ENCODE measurements at regions not wholly inside any gene's neighbourhood (a gene's known extent, or its start where the extent isn't known, plus 50 kb on each side); places are given as distances from the start of the nearest gene placed in this dataset.
"Not testable (repeated sequence)": the region's sequence is repeated elsewhere in the genome, so short reads cannot be mapped to it uniquely, and the experiment has no call there.

DNA sequence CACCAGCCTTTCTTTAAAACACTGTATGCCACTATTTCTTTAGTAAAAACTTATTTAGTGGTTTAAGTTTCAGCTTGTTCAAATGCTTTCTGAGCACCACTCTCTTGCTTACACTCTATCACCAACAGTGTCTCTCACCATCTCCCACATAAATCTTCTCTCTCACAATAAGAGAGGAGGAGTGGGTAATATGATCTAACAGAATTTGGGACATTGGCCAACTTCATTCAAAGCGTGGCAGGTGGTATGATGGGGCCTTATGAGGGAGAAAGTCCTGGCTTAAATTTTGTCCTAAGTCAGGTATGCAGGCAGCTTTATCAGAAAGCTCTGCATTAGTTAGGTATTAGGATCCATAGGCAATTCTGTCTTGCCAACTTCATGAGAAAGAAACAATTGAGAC, 1132.5 kb downstream of the TUSC7 start:
- no peak for DNase-seq (ENCODE audit: low spot score)

DNA sequence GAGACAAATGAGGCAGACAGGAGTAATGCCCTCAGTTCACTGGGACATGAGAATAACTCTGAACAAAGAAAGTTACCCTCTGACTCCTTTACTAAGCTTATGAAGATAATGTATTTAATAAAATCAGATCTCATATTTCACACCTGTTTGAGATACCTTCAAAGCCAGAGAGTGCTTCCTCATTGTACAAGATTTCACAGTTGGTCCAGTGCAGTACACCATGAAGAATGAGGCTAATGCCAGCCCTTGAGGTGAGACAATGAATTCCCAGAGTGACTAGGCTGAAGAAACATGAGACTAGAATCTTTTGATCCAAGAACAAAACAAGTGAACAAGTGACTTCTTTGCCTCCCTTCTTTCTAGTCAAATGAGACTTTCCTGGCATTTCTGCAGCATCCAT, 1133.8 kb downstream of the TUSC7 start:
- no peak for DNase-seq (ENCODE audit: low spot score)

DNA sequence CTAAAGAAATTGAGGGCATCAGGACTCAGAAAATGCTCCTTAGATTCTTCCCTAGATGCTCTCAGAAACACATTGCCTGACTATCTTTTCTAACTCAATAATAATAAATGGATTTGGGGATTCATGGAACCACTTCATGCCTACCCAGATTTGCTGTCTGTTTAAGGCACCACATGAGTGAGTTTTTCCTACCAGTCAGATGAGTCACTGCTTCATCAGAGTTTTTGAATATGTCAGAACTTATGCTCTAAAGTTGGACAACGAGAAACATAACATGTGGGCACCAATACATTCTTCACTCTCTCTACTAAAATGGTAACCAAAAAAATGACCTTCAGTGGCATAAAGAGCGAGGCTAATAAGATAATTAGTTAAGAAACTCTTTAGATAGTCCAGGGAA, 1135.1 kb downstream of the TUSC7 start:
- no peak for DNase-seq (ENCODE audit: low spot score)

DNA sequence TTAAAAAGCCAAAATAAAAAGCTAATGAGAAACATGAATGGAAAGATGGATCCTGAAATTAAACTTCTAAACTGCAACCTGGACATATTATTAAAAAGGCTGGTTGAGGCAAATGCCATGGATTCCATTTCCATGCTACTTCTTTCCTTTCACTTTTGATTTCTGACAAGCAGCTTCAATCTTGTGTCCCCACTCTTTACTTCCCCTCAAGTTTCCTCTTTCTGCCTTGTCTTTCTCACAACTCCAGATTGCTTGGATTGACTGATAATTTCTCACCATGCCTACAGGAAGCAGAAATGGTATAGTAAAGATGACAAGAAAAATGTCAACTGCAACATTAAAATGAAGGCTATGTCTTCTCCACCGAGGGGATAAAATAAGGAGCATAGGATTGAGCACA, 1136.7 kb downstream of the TUSC7 start:
- no peak for DNase-seq (ENCODE audit: low spot score)

DNA sequence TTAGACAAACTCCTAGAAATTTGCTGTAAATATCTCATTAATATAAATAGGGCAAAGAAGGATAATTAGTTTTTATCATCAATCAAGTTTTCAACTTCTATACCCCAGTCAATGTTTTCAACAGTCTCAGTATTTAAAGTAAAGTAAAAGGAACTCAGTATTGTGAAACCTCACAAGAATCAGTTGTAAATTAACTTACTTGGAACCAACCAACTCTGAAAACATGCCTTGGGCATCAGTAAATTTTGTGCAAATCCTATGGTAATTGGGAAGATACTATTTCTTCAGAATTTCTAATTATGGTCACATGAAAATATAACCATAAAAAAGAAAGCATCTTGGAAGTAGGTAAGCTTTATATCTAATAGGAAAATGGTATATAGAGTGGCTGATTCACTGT, 1139.0 kb downstream of the TUSC7 start:
- no peak for DNase-seq (ENCODE audit: low spot score)

DNA sequence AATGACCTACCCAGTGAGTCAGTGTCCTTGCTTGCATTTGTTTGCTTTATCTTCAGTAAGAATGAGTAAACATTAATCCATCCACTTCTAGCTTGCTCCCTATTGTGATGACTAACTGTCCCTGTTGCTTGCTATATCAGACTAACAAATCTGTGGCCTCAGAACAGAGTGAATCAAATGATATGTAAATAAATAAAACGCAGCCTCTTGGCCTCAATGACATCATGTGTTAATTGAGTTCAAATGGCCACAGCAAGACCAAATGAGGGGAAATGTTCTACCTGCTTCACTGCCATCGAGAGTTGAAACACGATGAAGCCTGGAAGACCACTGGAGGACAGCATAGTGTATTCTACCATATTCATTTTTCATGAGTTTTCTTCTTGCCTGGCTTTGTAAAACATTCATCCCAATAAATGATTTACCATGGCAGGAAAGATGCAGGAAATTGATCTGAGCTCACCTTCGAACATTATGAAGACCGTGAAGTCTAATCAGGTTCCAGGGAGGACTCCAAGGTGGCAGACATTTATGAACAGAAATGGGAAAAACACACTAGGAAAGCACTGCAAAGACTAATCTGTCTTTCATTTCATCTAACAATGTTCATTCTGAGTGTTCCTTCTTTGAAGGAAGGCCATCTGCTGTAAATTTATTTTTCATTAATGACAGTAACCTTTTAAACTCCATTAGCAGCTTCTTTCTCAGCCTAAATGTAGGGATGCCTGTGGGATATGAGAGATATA, 1144.5 kb downstream of the TUSC7 start:
- DNase-seq (ENCODE audit: low spot score), result no peak

DNA sequence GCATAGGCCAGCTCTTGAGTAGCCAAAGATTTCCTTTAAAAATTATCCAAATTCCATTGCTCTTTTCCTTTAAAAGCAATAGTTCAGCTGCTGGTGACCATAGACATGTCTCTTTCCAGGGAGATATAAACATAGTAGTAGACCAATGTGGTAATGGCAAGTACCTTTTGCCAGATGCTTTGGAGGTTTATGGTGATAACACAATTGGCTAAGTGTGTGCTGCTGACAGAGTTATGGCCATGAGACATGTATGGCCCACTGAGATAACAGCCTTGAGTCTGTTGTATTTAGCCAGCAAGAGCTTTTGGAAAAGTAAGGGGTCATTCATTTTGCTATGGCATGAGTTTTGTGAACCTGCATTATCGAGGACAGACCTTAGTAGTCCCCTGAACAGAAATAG, 1146.8 kb downstream of the TUSC7 start:
- DNase-seq (ENCODE audit: low spot score), result no peak

DNA sequence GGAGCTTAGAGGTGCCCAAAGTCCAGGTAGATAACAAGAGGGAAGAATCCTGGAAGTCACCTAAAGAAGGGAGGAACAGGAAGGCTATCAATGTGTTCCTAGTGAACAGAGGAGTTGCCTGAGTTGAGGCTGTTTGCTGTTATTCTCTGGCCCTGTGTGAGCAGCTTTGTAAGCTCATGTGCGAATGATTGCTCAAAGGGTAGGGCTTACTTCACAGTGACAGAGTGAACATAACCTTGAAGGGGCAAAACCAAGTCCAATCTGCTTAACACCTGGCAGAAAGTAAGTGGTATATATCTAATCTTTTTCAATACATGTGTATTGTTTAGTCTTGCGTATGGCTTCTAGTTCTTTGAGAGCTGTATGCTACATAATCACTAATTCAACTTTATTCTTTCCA, 1153.6 kb downstream of the TUSC7 start:
- no peak for DNase-seq (ENCODE audit: low spot score)

DNA sequence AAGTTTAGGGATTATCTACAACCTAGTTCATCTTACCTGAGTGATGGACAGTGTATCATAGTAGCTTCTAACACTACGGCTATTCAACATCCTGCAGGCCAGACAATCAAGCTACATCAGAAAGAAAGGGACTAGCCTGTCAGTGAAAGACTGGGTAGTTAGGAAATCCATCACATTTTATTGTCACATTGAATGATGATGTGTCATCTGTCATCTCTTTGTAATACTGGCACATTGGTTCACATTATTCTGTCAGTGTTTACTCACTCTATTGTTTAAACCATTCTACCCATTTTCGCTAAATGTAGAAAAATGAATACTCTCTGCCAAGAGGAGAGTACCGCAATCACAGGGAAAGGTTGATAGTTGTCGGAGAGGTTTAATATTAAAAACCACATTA, 1155.8 kb downstream of the TUSC7 start:
- DNase-seq (ENCODE audit: low spot score), result no peak

DNA sequence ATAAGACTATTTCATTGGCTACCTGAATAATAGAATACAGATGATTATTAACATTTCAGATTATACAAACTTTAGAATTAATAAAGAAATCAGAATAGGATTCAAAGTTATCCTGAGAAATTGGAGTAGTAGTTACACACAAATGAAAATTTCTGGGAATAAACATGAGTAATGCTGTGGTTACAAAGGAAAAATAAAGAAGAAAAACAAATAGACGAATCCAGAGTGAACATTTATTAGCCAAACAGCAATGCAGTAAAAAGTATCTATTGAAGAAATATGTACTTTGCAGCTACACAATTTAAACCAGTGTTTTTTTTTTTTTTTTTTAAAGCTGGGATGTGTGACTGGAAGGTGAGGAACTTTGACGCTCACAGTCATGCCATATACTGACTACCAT, 1159.2 kb downstream of the TUSC7 start:
- DNase-seq (ENCODE audit: low spot score), result no peak

DNA sequence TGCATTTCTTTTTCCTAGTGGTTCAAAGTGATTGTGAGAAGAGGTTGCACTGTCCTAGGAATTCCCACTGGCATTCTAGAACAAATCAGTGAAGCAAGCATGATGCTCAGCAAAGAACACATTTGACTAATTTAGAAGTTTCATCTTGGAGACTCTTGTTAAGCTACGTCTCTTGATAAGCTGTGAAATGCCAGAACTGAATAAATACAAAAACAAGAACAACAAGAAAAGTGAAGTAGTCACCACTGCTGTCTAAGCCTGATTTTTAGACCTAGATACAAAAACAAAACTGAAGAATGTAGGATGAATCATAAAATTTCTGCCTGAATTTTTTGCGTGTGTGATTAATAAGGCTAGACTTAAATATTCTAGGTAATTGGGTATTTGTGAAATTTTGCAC, 1162.4 kb downstream of the TUSC7 start:
- no peak for DNase-seq (ENCODE audit: low spot score)

DNA sequence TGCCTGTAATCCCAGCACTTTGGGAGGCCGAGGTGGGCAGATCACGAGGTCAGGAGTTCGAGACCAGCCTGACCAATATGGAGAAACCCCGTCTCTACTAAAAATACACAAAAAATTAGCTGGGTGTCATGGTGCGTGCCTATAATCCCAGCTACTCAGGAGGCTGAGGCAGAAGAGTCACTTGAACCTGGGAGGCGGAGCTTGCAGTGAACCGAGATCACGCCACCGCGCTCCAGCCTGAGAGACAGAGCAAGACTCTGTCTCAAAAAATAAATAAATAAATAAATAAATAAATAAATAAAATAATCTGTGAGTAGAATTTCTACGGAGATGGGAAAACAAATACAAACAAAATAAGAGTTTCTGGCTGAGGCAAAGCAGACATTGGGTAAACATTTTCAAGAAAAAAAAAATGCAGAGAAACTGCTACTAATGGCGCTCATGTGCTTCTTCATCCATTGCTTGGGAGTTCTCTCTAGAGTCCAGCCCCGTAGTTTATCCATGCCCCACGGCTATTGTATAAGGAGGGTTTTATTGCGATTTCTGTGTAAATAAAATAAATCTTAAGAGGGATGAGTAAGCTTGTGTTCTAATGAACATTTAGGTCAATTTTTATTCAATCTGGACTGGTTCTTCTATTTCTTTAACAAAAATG, 1161.9 kb downstream of the IGSF11 start:
- not testable (repeated sequence) for DNase-seq (ENCODE audit: low spot score)

DNA sequence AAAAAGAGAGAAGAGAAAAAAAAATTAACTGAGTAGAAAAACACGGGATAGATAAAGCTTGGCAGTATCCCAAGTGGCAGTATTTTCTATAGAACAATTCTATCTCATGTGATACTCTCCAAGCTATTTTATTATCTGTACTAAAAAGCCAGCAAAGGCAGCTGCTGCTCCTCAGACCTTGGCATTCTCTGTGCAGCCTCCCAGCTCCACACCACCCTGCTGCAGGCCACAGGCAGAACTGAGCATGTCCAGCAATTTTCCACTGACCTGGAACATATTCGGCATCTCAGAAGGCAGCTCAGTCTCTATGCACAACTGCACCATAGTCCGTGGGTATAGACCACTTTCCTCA, 1161.4 kb downstream of the IGSF11 start:
- no peak for DNase-seq (ENCODE audit: low spot score)

DNA sequence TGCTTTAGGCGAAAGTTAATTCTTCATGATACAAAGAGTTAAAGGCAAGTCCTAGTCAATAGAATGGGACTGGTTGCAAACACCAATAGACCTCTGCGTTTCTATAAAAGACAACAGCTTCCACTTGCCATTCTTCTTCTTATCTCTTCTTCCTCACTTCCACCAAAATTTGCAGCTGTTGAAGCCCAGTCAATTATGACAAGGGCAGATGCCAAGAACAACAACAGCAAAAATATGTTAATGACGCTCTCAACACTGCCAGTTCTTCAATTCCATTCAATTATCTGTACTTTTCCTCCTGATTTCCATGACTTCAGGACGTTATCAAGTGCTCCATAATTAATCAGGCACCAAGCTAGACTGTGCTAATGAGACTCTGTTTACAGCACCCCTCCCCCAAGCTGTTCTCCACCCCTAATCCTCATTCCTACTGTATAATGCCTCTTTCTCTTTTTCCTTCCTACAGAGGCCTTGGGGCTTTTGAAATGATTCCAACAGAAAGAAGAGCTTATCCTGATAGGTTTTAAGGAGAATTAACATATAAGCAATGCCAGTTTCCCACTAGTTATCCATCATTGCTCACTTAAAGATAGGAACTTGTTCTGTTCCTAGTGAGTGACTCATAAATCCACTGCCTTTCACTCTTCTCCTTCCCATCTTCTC, 1160.5 kb downstream of the IGSF11 start:
- no peak for DNase-seq (ENCODE audit: low spot score)

DNA sequence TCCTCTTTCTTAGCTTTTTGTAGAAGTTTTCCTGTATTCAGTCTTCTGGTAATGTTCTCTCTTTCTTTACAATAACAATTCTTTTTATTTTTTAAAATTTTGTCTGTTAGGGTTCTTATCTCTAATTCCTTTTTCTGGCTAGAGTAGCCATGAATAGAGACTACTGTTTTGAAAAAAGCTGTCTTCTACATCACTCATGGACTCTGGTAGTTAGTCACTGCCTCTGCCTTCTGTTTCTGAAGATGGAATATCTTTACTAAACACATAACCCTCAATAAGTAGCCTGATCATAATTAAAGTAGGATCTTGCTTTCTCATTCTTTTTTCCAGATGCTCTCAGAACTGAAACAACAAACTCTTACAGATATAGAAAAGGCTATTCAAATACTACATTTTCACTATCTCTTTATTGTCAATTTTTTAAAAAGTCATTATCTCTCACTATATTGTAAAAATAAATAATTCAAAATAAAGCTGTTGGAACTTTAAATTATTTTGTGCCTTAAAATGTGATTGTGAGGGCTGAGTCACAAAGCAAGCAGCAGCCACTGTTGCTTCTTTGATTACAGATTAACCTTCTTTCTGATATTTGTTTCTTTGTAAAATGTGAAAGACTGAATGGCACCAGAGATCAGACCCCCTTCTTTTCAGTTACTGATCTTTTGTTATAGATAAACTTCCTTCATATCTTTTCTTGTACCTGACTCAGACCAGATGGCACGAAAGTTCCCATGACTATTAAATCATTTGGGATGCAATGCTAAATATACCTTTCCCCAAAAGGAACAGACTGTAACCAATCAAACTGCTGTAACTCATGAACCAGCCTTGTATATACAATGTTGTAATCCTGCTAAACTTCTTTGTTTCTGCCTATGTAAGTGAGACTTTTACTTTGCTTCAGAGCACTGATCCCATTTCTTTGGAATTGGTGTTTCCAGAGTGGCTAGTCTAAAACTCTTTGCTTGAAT, 1159.5 kb downstream of the IGSF11 start:
- DNase-seq (ENCODE audit: low spot score), result no peak

DNA sequence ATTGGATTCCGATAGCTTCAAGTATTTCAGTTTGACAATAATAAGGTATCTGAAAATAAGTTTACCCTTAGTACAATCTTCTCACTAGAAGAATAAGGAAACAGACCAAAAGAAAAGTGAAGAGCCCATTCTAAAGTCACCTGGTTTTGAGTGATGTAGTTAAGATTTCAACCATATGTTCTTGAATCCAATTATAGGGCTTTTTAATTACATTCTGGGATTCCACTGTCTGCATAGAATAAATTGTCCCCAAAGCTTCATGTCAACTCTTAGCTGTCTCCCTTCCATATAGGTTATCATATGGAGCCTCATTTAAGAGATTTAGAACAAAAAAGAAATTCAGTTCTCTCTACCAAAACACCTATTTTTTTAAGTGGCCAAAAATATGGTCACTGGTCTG, 1158.8 kb downstream of the IGSF11 start:
- no peak for DNase-seq (ENCODE audit: low spot score)

DNA sequence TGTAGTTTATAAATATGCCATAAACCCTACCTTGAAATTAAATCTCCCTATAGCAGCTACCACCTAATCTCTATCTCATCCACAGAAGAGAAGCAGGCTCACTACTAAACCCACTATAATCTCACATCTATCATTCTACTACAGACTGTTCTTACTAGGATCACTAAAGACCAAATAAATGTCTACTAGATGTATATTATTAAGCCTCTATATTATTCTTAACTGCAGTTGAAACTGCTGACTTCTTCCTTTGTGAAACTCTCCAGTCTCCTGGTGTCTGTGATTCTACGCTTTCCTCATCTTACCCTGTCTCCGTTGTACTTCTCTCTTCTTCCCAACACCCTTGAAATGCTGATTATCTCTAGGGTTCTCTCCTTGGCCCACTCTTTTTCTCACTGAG, 1154.0 kb downstream of the IGSF11 start:
- no peak for DNase-seq (ENCODE audit: low spot score)

DNA sequence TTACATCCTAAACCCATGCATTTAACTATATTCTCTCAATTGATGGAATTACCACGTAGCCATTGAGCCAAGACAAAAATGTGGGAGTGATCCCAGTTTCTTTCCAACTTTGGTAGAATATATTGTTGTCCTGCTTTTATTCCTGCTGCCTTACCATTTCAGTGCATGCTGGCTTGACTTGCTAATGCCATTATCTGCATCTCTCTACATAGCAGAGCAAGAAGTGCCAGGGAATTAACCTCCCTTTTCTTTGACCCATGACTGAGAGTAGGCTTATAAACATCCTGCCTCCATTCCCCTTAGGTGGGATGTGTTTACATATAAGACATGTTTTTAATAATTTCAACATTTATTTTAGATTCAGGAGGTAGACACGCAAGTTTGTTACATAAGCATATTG, 1153.4 kb downstream of the IGSF11 start:
- no peak for DNase-seq (ENCODE audit: low spot score)

DNA sequence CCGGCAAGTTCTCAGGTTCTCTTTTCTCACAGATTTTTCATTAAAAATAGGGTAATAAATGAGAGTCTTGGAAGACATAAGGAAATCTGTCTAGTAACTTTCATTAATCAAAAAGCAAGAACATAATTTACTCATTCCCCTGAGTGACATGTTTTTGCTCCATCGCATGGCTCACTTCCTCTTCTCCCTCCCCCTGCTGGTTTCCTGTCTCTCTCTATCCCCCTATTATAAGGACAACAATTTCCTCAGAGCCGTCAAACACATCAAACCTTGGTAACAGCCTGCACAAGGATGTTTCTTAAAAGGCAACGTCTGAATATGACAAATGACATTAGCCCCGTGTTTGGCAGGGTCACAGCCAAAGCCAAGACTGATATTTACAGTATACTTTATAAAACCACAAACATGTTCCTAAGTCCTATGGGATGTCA, 1149.6 kb downstream of the IGSF11 start:
- no peak for DNase-seq (ENCODE audit: low spot score)

DNA sequence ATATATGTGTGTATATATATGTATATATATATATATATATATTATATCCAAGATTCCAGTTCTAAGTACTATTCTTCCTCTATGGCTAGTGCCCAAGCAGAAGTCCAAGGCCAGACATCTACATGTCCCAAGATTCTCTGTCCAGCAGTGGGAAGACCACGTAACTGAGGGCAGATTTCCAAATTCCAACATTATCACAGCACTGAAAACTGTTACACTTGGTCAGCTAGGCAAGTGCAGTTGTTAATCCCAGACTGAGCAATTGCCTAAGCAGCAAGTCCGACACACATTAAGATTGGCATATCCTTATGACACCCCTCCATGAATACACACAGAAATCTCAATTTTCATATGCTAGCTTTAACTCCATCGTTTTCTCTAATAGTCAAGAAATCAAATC, 1148.5 kb downstream of the IGSF11 start:
- no peak for DNase-seq (ENCODE audit: low spot score)

DNA sequence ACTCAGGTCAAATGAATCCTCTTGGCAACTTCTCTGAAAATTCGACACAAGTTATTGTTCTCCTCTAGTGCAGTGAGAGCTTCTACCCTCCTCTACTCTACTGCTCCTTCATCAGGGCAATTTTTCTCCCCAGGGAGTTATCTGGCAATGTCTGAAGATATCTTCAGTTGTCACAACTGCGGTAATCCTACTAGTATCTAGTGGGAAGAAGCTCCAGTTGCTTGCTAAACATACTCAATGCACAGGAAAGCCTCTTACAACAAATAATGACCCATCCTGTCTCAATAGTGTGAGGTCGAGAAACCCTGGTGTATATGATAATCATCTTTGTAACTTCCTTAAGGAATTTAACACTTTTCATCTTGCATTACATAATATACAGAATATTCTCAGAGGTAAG, 1147.6 kb downstream of the IGSF11 start:
- DNase-seq (ENCODE audit: low spot score), result no peak

DNA sequence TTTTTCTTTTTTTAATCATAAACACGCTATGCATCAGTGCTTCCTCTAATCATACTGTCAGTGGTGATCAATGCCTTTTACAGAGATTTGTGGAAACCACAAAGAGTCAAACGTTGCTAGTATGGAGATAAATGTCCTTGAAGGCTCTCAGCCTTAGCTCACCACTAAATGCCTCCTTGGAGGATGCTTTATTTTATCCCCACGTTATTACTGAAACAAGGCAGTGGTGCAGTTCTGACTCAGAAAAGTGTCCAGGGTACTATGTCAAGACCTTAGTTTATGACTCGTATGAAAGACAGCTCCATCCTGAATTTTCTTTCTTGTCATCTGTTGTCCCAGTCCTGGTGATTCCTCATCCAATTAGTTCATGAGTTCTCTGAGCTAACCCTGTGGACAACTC, 1146.7 kb downstream of the IGSF11 start:
- no peak for DNase-seq (ENCODE audit: low spot score)

Measured in ecto neural progenitor cell (in vitro differentiated cells).